Occipital lobe (tissue), 1 donor: ENCODE measurements at regions not wholly inside any gene's neighbourhood (a gene's known extent, or its start where the extent isn't known, plus 50 kb on each side); places are given as distances from the start of the nearest gene placed in this dataset.
"Not testable (repeated sequence)": the region's sequence is repeated elsewhere in the genome, so short reads cannot be mapped to it uniquely, and the experiment has no call there.

ENCODE experiments used
- DNase-seq: peaks from one replicate; lab custom pipeline; 2025; lab: John Stamatoyannopoulos, UW

DNA sequence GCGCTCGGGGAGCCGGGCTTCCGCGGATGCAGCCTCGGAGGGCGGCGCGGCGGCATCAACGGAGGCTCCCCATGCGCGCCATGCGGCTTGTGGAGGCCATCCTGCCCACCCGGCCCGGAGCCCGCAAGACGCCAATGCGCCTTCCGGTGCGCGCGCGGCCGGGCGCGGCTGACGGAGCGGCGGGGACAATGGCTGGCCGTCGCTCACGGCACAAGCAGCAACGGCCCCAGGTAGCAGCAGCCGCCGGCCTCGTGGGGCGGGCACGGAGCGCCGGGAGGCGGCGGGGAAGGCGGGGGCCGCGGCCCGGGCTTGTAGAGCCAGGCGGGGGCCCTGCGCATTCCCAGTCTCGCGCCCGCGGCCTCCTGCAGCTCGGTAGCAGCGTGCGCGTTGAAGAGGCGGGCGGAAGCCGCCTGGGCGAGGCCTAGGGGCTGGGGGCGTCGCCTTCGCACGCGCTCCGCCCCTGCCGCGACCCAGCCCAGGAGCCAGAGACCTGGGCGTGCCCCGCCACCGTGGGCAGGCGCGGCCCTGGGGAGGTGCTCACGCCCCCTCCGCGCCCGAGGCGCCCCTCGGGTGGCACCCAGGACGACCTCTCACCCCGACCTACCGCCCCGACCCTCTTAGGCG lies 130.2 kb upstream of the PRKX start:
- DNase-seq = not testable (repeated sequence)

DNA sequence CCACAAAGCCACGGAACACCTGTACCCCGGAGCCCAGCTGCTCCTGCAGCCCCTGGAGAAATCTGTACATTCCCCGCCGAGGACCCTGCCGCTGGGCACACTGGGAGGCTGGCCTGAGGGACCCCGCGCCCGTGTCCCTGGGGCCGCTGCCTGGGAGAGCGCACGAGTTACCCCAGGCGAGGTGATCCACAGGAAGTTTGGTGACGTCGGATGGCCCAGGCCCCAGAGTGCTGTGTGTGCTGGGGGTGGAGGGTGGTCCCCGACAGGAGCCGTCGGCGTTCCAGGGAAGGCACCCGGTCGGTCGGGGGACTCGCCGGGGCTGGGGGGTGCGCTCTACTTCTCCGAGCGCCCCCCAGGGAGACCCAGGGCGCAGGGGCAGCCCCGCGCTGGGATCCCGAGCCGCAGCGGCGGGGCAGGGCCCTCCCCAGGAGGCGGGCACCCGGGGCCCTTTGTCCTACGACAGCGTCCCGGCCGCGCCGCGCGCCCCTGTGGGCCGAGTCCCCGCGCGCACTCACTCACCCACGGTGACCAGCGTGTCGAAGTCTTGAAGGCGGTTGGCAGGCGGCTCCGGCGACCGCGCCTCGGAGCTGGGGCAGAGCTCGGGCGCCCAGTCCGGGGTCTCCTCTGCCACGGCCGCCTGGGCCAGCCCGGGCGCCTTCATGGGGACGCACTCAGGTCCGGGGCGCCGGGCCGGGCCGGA lies 129.5 kb upstream of the PRKX start:
- not testable (repeated sequence) for DNase-seq

DNA sequence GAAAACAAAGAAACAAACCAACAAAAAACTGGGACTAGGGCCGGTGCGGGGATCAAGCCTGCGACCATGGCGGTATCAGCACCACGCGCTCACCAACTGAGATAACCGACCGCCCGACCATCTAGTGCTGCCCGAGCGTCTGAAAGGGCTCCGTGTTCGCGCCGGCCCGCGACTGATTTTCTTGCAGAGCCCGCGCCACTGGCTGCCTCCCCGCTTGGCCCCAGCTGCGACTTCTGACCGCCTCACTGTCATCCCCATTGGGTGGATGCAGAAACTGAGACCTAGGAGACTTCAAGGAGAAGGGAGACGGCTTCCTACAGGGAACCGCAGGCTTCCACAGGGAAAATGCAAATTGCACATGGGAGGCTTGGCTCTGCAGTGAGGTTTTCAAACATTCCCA lies 125.3 kb upstream of the PRKX start:
- not testable (repeated sequence) for DNase-seq

DNA sequence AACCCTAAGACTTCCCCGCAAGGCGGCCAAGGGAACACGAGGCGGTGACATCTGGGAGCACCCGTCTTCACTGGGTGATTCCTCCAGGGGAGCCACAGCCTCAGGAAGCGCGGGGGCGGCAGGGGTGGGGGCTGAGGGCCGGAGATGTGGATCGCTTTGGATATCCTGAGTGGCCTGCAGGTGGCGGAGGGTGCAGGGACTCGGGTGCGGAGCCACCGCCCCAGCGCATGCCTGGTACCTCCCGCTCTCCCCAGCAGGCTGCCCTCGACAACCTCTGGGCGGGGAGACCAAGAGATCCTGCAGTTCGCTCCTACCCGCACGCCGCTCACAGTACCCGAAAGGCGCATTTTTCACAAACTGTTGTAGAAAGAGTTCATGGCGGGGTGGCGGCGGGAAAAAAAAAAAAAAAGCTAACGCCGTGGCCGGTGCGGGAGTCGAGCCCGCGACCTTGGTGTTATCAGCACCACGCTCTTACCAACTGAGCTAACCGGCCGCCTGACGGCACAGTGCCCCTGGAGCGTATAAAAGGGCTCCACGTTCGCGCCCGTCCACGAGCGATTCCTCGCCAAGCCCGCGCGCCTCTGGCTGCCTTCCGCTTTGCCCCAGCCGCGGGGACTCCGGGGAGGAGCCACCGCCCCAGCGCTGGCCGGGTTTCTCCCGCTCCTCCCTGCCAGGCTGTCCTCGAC lies 124.7 kb upstream of the PRKX start:
- DNase-seq = not testable (repeated sequence)

DNA sequence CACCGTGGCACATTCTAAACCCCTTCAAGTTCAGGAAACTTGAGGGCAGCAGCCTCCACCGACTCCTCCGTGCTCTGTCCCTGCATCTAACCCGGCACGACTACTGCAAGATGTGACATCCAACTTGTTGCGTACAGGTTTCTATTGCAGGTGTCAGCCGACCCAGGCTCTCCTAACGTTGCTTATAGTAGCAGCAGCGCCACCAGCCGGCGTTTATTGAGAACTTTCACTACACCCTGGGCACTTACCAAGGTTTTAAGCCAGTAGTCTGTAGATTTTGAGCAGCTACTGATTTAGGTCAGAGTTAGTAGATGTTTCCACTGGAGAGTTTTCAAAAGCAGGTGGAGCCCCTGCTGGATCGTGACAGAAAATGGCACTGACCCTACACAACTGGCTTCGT lies 123.8 kb upstream of the PRKX start:
- DNase-seq = not testable (repeated sequence)

DNA sequence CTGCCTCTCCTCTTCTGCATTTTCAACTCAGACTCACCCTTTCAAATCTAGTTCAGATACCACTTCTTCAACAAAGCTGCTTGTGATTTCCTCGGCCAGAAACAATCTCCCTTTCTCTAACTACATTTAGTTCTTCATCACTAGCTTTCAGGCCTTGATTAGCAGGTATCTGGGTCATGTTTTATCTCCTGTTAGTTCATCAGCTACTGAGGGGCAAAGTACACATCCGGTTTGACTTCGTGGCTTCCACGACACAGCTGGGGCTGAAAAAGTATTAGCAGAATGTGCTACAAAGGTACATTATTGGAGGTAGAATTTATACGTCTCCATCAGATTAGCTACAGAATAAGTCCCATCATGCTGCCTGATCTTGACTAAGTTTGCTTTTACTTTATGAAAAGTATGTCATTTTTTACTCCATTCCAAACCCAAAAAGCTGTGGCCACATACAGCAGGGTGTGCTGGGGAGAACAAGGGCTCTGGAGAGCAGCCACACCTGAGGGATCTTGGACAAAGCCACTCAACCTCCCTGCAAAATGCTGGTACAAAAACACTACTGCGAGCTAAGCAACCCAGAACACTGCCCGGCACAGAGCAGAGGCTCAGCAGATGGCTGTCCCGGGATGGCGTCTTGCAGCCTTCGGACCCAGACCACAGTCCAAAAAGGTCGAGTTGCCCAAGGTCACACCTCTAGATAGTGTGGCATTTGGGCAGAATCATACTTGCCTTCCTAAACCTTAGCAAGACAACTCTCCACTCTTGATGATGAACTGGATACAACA lies 120.5 kb upstream of the PRKX start:
- DNase-seq = not testable (repeated sequence)

DNA sequence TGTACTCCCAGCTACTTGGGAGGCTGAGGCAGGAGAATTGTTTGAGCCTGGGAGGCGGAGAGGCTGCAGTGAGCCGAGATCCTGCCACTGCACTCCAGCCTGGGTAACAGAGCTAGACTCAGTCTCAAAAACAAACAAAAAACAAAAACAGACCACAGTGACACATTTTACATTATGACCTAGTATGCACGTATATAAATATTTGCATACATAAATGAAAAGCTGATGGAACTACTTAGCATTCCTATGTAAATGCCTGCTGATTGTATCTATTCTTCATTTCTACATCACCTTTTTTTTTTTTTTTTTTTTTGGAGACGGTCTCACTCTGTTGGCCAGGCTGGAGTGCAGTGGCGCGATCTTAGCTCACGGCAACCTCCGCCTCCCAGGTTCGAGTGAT lies 116.6 kb upstream of the PRKX start:
- DNase-seq = not testable (repeated sequence)

DNA sequence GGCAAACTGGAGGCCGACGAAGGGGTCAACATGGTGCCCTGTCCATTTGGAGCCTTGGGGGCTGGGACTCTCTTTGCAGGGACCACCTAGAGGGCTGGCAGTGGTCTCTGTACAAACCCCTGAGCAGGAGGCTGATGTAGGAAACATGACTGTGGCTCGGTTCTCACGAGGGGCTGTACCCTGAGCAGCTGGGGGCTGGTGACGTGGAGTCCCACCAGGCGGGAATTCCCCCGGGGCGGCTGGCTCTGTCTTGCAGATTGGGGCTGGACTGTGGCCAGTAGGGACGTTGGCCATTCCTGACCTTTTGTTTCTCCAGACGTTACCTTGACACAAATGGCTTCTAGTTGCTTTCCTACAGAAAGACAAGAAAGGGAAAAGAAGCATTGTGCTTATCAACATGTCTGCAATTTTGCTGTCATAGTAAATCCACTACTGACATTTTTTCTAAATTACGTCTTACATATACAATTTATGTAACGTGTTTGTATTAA lies 115.6 kb upstream of the PRKX start:
- DNase-seq = not testable (repeated sequence)

DNA sequence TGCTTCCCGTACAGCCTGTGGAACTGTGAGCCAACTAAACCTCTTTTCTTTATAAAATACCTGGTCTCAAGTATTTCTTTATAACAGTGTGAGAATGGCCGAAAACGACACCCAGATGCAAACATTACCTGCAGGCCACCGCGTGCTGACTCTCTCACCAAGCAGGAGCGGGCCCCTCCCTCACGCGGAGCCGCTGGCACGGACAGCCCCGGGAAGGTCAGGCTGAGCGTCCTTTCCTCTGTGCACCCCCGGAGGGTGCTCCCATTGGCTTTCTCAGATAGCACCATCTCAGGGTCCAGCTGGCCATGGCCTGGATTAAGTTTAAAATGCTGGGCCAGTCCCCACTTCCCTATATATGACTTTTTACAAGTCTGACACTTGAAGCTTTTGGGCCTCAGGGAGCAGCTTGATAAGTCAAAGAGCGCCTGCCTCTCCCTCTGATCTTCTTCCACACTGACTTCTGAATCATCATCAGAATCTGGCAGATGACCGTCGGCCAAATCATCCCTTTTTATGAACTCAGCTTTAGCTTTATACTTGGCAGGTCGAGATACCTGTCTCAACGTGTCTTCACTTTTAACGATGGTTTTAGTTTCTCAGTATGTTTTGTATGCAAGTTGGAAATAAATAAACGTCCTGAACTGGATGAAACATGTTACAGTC lies 115.1 kb upstream of the PRKX start:
- not testable (repeated sequence) for DNase-seq

DNA sequence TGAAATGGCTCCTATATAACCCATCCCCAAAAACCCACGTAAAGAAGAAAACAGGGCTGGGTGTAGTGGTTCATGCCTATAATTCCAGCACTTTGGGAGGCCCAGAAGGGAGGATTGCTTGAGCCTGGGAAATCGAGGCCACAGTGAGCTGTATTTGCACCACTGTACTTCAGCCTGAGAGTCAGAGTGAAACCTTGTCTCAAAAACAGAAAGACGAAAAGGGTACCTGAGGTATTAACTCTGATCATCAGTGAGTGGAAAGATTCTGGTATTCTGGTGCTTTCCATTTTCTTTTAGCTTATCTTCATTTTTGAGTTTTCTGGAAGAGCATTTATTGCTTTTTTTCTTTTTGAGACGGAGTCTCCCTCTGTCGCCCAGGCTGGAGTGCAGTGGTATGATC lies 110.6 kb upstream of the PRKX start:
- not testable (repeated sequence) for DNase-seq

DNA sequence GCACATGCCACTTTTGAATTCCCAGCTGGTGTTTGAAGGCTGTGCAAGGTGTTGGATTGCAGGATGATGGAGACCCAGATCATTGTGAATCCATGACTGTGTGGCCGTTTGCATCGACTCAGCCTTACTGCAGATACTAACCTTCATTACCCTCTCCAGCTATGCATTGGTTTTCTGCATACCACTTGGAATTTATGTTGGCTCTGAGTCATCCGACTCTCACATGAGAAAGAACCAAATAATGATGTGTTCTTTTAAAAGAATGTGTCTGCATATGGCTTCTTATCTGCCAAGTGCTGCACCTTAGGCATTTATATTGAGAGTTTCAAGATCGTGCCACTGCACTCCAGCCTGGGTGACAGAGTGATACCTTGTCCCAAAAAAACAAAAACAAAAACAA lies 106.7 kb upstream of the PRKX start:
- no peak for DNase-seq

DNA sequence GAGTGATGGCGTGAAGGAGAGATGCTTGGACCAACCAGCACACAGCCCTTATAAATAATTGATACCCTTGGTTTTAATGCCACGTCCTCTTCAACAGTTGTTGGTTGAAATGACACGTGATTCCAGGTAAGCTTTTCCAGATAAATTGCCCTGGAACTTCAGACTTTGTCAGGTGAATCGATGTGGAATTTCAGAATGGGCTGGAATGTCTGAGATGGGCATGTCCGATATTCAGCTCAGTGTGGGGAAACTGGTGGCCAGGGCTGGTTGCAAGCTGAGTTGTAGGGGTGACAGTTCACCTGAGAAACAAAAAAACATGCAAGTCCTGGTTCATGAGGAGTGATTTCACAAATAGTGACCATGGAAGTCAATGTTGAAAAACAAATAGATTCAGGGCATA lies 104.0 kb upstream of the PRKX start:
- not testable (repeated sequence) for DNase-seq

DNA sequence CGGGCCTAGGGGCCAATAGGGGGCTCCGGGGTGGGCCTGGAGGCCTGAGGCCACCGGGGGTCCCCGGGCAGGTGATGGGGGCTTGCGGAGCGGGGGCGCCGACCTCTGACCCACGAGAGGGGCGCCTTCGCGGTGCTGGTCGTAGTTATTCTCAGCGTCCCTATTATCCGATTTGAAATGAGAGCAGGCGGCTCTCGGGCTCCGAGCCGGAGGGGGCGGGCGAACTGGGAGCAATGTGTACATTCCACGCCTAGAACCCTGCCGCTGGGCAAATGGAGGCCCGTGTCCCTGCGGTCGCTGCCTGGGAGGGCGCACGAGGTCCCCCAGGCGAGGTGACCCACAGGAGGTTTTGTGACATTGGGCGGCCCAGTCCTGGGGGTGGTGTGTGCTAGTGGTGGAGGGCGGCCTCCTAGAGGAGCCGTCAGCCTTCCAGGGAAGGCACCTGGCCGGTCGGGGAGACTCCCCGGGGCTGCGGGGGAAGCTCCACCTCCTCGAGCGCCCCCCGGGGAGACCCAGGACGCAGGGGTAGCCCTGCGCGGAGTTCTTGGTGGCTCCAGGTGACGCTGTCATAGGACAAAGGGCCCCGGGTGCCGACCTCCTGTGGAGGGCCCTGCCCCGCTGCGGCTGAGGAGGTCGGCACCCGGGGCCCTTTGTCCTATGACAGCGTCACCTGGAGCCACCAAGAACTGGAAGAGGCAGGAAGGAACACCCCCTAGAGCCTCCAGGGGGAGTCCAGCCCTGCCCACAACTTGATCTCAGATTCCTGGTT lies 102.6 kb upstream of the PRKX start:
- DNase-seq = no peak

DNA sequence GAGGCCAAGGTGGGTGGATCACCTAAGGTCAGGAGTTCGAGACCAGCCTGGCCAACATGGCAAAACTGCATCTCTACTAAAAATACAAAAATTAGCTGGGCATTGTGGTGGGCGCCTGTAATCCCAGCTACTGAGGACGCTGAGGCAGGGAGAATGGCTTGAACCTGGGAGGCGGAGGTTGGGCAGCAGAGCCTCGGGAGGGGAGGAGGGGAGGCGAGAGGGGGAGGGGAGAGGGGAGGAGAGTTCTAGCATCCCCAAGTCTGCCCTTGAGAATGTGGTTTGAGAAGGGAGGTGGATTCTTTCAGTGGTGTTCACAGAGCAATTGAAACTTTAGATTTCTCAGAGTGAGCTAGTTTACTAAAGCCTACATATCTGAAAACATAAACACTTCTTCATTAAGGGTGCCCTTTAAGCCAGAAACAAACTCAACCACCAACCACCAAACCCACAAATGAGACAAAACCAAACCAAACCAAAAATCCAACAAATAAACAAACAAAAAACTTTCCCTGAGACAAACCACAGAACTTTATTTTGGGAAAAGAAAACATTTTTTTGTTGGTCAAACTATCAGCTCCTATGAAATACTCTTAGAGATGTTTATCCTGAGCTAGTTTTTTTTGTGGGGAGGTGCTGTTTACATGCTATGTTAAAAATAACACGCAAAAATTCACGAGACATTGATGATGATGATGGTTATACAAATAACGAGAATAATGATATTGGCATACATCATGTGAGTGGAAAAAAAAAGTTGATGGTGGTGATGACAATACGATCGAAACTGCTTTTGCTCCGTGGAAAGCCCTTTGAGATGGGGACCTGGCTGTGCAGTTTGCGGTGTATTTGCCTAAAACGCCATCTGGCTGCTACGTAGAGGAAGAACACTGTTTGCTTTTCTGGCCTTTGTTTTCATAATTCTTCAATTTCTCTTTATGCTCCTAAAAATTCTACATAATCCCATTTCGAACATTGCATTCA lies 98.2 kb upstream of the PRKX start:
- no peak for DNase-seq

DNA sequence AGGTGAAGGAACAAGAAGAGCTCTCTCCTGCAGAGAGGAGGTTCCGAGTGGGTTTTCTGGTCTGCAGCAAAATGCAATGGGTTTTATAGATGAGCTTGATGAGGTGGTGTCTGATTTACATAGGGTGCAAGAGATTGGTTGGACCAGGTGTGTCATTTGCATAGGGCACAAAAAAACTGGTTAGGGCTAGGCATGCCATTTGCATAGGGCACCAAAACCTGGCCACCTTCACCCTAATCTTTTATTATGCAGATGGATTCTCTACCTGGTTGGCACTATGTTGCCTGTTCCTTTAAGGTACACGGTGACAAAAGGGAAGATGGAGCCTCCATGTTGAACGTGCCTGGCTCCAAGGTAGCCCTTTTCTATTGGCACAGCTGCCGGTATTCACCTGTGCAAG lies 94.5 kb upstream of the PRKX start:
- DNase-seq = no peak

DNA sequence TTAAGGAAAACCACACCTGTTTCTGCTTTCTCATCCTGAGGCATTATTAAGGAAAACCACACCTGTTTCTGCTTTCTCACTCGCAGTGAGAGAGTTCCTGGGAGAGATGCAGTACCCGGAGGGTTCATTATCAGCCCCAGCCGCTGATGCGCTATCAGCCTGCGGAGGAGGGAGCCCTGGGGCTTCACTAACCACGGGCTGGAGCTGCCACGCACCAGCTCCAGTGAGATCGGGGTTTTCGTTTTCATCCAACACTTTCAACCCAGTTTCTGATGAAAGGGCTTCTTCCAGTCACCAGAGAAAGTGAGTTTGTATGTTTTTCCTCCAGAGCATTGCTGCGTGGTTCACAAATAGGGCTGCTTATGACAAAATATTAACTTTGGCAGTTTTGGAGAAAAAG lies 93.2 kb upstream of the PRKX start:
- no peak for DNase-seq

DNA sequence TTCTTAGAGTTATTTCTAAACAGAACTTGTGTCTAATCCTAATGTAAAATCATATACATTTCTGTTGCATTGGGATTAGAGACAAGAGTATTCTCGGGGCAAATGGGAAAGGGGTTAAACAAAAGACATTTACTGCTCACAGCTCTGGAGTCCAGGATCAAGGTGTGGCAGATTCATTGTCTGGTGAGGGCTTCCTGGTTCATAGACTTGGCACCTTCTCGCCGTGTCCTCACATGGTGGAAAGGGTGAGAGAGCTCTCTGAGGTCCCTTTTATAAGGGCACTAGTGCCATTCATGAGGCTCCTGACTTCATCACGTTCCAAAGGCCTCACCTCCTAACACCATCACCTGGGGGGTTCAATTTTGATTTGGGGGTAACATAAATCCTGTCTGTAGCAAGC lies 90.3 kb upstream of the PRKX start:
- DNase-seq = no peak

DNA sequence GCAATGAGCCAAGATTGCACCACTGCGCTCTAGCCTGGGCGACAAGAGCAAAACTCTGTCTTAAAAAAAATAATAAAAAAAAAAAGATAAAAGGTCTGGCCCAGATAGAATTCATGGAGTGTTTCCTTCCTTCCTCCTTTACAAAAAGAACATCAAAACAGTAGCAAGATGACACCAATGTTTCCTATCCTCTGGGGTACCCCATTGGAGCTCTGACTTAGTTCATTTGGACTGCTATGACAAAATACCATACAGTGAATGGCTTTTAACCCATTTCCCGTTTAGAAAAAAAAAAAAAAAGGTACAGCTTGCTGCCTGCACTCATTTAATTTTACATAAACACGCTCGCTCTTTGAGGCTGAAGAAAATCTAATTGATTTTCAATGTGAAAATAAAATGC lies 89.9 kb upstream of the PRKX start:
- DNase-seq = no peak

DNA sequence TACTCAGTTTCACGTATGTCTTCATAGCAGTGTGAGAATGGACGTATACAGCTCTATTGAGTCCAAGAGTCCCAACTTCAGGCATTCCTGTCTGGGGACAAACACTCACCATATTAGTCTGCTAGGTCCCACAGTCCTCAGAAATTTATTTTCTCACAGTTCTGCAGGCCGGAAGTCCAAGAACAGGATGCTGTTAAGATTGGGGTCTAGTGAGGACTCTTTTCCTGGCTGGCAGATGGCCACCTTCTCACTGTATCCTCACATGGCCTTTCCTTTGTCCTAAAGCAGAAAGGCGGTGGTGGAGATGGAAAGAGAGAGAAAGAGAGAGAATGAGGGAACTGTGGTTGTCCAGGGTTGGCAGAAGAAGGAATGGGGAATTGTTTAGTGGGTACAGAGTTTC lies 82.0 kb upstream of the PRKX start:
- DNase-seq = not testable (repeated sequence)
